Mesodermal cell (in vitro differentiated cells): ENCODE measurements at regions not wholly inside any gene's neighbourhood (a gene's known extent, or its start where the extent isn't known, plus 50 kb on each side); places are given as distances from the start of the nearest gene placed in this dataset.
"Not testable (repeated sequence)": the region's sequence is repeated elsewhere in the genome, so short reads cannot be mapped to it uniquely, and the experiment has no call there.

Source experiments
- H3K27ac ChIP-seq: 2 replicates; pipeline ENCODE4 v1.7.0; 2013; ENCODE audit warnings: mild to moderate bottlenecking, low read depth, low read length, moderate library complexity; ENCODE audit not compliant: severe bottlenecking
- H3K36me3 ChIP-seq: 2 replicates; pipeline ENCODE4 v1.7.1; 2013; ENCODE audit warnings: mild to moderate bottlenecking, low read length, moderate library complexity; ENCODE audit not compliant: control insufficient read depth, insufficient read depth
- H3K4me1 ChIP-seq: one replicate; pipeline ENCODE4 v1.7.1; 2013; ENCODE audit warnings: mild to moderate bottlenecking, low read length; ENCODE audit not compliant: insufficient read depth, control insufficient read depth, poor library complexity, severe bottlenecking
- H3K4me3 ChIP-seq: 2 replicates; pipeline ENCODE4 v1.7.0; 2013; ENCODE audit warnings: low read length, control low read depth, mild to moderate bottlenecking; ENCODE audit not compliant: insufficient read depth, poor library complexity, severe bottlenecking; ENCODE audit errors: extremely low read depth
- H3K9me3 ChIP-seq: 2 replicates; pipeline ENCODE4 v1.7.1; 2013; ENCODE audit warnings: mild to moderate bottlenecking, low read length, moderate library complexity; ENCODE audit not compliant: control insufficient read depth
- WGBS, 2 experiments: methylation state at CpG; one replicate each; pipeline ENCODE4 v1.1.5; 2013; ENCODE audit warnings: missing lambda C conversion rate in 2 of 2; ENCODE audit not compliant: insufficient coverage in 2 of 2; 5-methylcytosine and 5-hydroxymethylcytosine counted together

DNA sequence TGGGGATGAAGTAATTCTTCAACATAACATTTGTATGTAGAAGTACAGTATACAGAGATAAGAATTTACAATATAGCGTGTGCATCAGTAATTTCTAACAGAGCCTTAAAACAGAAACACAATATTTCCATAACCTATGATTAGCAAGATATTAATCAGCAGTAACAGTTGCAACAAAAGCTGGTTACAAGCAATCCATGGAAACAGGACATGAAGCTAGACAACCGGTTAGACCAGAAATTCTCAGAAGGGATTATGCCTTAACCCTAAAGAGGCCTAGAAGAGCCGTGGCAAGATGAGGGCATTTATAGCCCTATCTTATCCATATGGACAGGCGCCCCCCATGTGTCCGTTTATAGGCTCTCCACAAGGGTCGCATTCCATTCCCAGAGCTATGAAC, 392.5 kb downstream of the PRELID2 start:
- not testable (repeated sequence) for H3K36me3 ChIP-seq, H3K4me3 ChIP-seq

GRCh38 chr5:145441228-145441627, 393.9 kb downstream of the PRELID2 start:
- no peak overlapping the region for H3K27ac ChIP-seq
- no peak overlapping the region for H3K4me3 ChIP-seq
- H3K36me3 ChIP-seq: no peaks in the 10 kb centered on the region
- no peaks in the 10 kb centered on the region for H3K9me3 ChIP-seq
- H3K4me1 ChIP-seq: peaks cover 3% of the 10 kb centered on the region

More for the DNA sequence above, 392.5 kb downstream of the PRELID2 start:
- WGBS, 2 experiments: 82% methylated on average over 2 of the region's 6 CpGs; no CpG with 5 or more reads in 1 of the 2 experiments
- H3K4me1 ChIP-seq, H3K9me3 ChIP-seq, H3K27ac ChIP-seq: not testable (repeated sequence)

- Histone ChIP-seq H3K4me1 (no peaks in the 10 kb centered on the region), H3K9me3 (no peaks in the 10 kb centered on the region), H3K36me3 (no peaks in the 10 kb centered on the region), H3K4me3 (no peak overlapping the region), H3K27ac (no peak overlapping the region)
- WGBS, 2 experiments: 80% methylated on average over 2 of the region's 3 CpGs; no CpG with 5 or more reads in 1 of the 2 experiments
Measured at GRCh38 chr5:145437627-145438026, 397.5 kb downstream of the PRELID2 start.

DNA sequence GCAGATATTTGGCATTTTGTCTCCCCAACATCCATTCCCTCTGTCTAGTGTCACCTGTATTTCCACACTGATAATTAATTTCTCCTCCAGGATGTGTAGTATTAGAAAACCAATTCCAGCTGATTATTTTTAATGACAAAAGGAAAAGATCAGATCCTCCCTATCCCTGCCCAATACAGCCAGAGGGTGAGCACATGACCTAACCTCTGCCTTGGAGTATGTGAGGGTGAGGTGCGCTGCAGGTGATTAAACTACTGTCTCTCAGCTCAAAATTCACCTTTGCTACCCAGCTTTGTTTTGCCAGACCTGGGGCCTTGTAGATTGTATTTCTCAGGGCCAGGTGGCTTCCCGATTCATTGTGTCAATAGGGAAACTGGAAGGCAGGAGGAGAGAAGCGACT, 402.1 kb downstream of the PRELID2 start:
- H3K27ac ChIP-seq: no peak overlapping the region
- WGBS, 2 experiments: 86 to 93% methylated on average over 1 to 2 of the region's 3 CpGs
- no peaks in the 10 kb centered on the region for H3K4me1 ChIP-seq
- H3K36me3 ChIP-seq: no peaks in the 10 kb centered on the region
- H3K9me3 ChIP-seq: no peaks in the 10 kb centered on the region
- H3K4me3 ChIP-seq: no peak overlapping the region

DNA sequence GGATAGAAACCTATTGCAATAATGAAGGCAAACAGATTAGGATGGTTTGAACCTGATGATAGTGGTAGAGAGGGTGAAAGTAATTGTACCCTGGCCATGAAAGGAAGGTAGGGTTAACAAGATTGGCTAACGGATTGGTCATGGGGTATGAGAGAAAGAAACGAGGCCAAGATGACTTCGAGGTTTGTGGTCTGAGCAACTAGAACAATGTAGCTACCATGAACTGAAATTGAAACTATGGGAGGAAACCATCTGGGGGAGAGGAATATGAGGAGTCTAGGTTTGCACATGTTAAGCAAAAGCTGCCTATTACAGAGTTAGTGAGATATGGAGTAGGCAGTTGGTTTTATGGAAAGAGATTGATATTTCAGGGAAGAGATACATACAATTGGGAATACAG, 406.0 kb downstream of the PRELID2 start:
- Histone ChIP-seq H3K36me3 (no peaks in the 10 kb centered on the region), H3K4me1 (no peaks in the 10 kb centered on the region), H3K4me3 (no peak overlapping the region), H3K9me3 (no peaks in the 10 kb centered on the region), H3K27ac (no peak overlapping the region)
- 90 to 91% methylated on average over 3 of the region's 3 CpGs for WGBS, 2 experiments

DNA sequence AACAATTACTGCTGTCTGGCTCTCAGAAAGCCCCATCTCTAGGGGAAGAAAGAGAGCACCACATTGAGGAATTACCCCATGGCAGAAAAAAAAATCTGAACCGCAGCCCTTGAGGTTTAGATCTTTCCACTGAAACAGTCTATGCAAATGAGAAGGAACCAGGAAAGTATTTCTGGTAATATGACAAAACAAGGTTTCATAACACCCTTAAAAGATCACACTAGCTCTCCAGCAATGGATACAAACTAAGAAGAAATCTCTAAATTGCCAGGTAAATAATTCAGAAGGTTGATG, 427.1 kb downstream of the PRELID2 start:
- Histone ChIP-seq H3K4me1 (no peaks in the 10 kb centered on the region), H3K9me3 (peaks cover 9% of the 10 kb centered on the region), H3K36me3 (no peaks in the 10 kb centered on the region), H3K27ac (no peak overlapping the region), H3K4me3 (no peak overlapping the region)
- WGBS, 2 experiments: no CpG with 5 or more reads among the region's 1 CpG

GRCh38 chr5:145407300-145408047, 427.7 kb downstream of the PRELID2 start:
- Histone ChIP-seq H3K4me3 (no peak overlapping the region), H3K4me1 (no peaks in the 10 kb centered on the region), H3K27ac (no peak overlapping the region), H3K36me3 (no peaks in the 10 kb centered on the region), H3K9me3 (peaks cover 9% of the 10 kb centered on the region)
- WGBS, 2 experiments: 71 to 81% methylated on average over 2 of the region's 2 CpGs

GRCh38 chr5:145403992-145404391, 431.1 kb downstream of the PRELID2 start:
- 87 to 88% methylated on average over 4 to 5 of the region's 7 CpGs for WGBS, 2 experiments
- Histone ChIP-seq H3K4me3 (no peak overlapping the region), H3K27ac (no peak overlapping the region), H3K9me3 (no peaks in the 10 kb centered on the region), H3K36me3 (no peaks in the 10 kb centered on the region), H3K4me1 (no peaks in the 10 kb centered on the region)

DNA sequence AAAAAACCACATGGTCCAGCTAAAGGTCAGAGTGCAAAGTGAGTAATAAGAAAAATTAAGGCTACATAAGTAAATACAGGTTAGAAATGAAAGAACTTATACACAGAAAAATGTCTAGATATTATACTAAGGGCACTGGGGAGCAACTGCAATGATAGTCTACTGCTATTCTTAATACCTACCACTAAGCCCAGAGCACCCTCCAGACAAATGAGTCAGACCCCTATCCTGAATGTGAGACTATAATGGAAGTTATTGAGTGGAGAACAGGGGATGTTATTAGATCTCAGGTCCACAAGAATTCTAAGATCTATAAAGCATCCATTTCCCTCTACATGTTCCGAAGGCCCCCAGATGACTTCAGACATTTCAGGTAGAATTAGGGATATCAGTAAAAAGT, 438.3 kb downstream of the PRELID2 start:
- H3K27ac ChIP-seq: no peak overlapping the region
- H3K4me3 ChIP-seq: no peak overlapping the region
- no peaks in the 10 kb centered on the region for H3K36me3 ChIP-seq
- no CpG with 5 or more reads among the region's 1 CpG for WGBS, 2 experiments
- no peaks in the 10 kb centered on the region for H3K9me3 ChIP-seq
- no peaks in the 10 kb centered on the region for H3K4me1 ChIP-seq

GRCh38 chr5:145395151-145395550, 440.0 kb downstream of the PRELID2 start:
- not testable (repeated sequence) for H3K36me3 ChIP-seq, H3K4me3 ChIP-seq, H3K4me1 ChIP-seq, H3K9me3 ChIP-seq, H3K27ac ChIP-seq
- WGBS, 2 experiments: 77 to 84% methylated on average over 3 to 4 of the region's 7 CpGs

DNA sequence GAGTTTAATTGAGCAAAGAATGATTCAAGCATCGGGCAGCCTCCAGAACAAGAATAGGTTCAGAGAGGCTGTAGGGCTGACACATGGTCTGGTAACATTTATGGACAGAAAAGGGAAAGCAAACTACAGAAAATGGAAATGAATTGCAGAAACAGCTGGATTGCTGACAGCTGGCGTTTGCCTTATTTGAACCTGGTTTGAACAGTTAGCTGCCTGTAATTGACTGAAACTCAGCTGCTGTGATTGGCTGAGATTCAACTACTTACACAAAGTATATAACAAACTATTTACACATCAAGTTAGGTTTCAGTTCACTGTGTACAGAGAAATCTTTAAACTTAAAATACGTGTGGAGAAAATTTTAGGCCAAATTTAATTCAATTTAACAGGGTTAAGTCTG, 441.7 kb downstream of the PRELID2 start:
- H3K27ac ChIP-seq: no peak overlapping the region
- H3K4me3 ChIP-seq: no peak overlapping the region
- H3K36me3 ChIP-seq: no peaks in the 10 kb centered on the region
- H3K9me3 ChIP-seq: no peaks in the 10 kb centered on the region
- 86 to 89% methylated on average over 2 to 3 of the region's 3 CpGs for WGBS, 2 experiments
- H3K4me1 ChIP-seq: no peaks in the 10 kb centered on the region
